WTC11 (cell line): ENCODE measurements at regions not wholly inside any gene's neighbourhood (a gene's known extent, or its start where the extent isn't known, plus 50 kb on each side); places are given as distances from the start of the nearest gene placed in this dataset.

Experiments
- PREB ChIP-seq: sonication (generic); formaldehyde crosslinking; IDR thresholded peaks from 2 replicates; pipeline ENCODE4 v1.8.1; 2022; ENCODE audit warnings: mild to moderate bottlenecking, missing genetic modification reagents, moderate library complexity, borderline replicate concordance
- SOX15 ChIP-seq: fragments of 250-450 bp; sonication (Bioruptor Pico); IDR thresholded peaks from 2 replicates; pipeline ENCODE4 v1.9.0; 2021; ENCODE audit warnings: mild to moderate bottlenecking
- TF ChIP-seq, protein P1 (sequence below): fragments of 200-600 bp; IDR thresholded peaks from 2 replicates; pipeline ENCODE4 v1.8.0; 2022; ENCODE audit warnings: antibody characterized with exemption
- TF ChIP-seq, protein P2 (sequence below): sonication (generic); formaldehyde crosslinking; IDR thresholded peaks from 2 replicates; pipeline ENCODE4 v1.8.0; 2022; ENCODE audit warnings: mild to moderate bottlenecking, missing genetic modification reagents
- TF ChIP-seq, protein P3 (sequence below): sonication (generic); formaldehyde crosslinking; IDR thresholded peaks from 2 replicates; pipeline ENCODE4 v1.8.1; 2023; ENCODE audit warnings: mild to moderate bottlenecking, missing genetic modification reagents, moderate library complexity

DNA sequence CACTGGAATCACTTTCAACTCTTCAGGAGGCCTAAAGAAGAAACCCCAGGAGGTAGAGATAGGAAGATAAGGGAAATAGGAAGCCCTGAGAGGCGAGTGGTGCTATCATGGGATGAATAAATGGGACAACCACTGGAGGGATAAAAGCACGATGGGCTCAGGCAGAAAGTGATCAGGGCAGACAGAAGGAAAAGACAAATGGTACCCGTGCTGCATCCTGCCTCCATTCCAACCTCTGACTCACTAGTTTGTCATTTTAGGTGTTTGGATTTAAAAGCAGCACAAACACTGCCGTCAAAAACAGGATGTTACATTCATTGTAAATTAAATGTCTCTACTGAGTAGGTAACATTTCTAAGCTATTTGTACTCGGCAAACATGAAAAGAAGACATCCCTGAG is 314.3 kb upstream of the HTR2A start:
- TF ChIP-seq, protein P1, sequence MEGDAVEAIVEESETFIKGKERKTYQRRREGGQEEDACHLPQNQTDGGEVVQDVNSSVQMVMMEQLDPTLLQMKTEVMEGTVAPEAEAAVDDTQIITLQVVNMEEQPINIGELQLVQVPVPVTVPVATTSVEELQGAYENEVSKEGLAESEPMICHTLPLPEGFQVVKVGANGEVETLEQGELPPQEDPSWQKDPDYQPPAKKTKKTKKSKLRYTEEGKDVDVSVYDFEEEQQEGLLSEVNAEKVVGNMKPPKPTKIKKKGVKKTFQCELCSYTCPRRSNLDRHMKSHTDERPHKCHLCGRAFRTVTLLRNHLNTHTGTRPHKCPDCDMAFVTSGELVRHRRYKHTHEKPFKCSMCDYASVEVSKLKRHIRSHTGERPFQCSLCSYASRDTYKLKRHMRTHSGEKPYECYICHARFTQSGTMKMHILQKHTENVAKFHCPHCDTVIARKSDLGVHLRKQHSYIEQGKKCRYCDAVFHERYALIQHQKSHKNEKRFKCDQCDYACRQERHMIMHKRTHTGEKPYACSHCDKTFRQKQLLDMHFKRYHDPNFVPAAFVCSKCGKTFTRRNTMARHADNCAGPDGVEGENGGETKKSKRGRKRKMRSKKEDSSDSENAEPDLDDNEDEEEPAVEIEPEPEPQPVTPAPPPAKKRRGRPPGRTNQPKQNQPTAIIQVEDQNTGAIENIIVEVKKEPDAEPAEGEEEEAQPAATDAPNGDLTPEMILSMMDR, result no peak
- TF ChIP-seq, protein P2, sequence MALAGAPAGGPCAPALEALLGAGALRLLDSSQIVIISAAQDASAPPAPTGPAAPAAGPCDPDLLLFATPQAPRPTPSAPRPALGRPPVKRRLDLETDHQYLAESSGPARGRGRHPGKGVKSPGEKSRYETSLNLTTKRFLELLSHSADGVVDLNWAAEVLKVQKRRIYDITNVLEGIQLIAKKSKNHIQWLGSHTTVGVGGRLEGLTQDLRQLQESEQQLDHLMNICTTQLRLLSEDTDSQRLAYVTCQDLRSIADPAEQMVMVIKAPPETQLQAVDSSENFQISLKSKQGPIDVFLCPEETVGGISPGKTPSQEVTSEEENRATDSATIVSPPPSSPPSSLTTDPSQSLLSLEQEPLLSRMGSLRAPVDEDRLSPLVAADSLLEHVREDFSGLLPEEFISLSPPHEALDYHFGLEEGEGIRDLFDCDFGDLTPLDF (CRISPR knock-in tag), result no peak
- TF ChIP-seq, protein P3, sequence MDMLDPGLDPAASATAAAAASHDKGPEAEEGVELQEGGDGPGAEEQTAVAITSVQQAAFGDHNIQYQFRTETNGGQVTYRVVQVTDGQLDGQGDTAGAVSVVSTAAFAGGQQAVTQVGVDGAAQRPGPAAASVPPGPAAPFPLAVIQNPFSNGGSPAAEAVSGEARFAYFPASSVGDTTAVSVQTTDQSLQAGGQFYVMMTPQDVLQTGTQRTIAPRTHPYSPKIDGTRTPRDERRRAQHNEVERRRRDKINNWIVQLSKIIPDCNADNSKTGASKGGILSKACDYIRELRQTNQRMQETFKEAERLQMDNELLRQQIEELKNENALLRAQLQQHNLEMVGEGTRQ (CRISPR knock-in tag), result no peak
- TF ChIP-seq PREB (no peak), SOX15 (CRISPR knock-in tag) (no peak)
